Transverse colon (tissue), 4 donors: ENCODE measurements at regions not wholly inside any gene's neighbourhood (a gene's known extent, or its start where the extent isn't known, plus 50 kb on each side); places are given as distances from the start of the nearest gene placed in this dataset.

Experiments used
- CTCF ChIP-seq, 5 experiments: fragments of 200-600 bp in 3 of 5; fragments of 450-650 bp in 2 of 5; sonication (generic) in 3 of 5; IDR thresholded peaks; 1 replicate in 2 of 5; 2 replicates in 3 of 5; pipeline ENCODE4 v1.5.1; 2016 to 2017; ENCODE audit warnings: antibody characterized with exemption in 5 of 5, inconsistent platforms in 3 of 5, mild to moderate bottlenecking in 2 of 5, moderate library complexity in 1 of 5
- EP300 ChIP-seq: sonication (generic); formaldehyde crosslinking; IDR thresholded peaks from one replicate; pipeline ENCODE4 v1.6.1; 2017; ENCODE audit warnings: antibody characterized with exemption, low read depth
- POLR2A ChIP-seq: fragments of 450-650 bp; IDR thresholded peaks from one replicate; pipeline ENCODE4 v1.6.1; 2016; ENCODE audit warnings: antibody characterized with exemption, mild to moderate bottlenecking, moderate library complexity
- POLR2AphosphoS5 ChIP-seq, 3 donors: sonication (generic); formaldehyde crosslinking; IDR thresholded peaks; one replicate each; pipeline ENCODE4 v1.6.1; 2016; ENCODE audit warnings: antibody characterized with exemption in 3 of 3

- no peak for TF ChIP-seq CTCF (IDR thresholded peaks at IDR 0.05)
- no peak for TF ChIP-seq POLR2A
- no peak for TF ChIP-seq EP300
- TF ChIP-seq POLR2AphosphoS5 (IDR thresholded peaks at IDR 0.05): no peak
Measured at GRCh38 chr3:105152987-105153386, 213.7 kb upstream of the ALCAM start.
